ENCODE measurements at regions not wholly inside any gene's neighbourhood (a gene's known extent, or its start where the extent isn't known, plus 50 kb on each side); places are given as distances from the start of the nearest gene placed in this dataset.

DNA sequence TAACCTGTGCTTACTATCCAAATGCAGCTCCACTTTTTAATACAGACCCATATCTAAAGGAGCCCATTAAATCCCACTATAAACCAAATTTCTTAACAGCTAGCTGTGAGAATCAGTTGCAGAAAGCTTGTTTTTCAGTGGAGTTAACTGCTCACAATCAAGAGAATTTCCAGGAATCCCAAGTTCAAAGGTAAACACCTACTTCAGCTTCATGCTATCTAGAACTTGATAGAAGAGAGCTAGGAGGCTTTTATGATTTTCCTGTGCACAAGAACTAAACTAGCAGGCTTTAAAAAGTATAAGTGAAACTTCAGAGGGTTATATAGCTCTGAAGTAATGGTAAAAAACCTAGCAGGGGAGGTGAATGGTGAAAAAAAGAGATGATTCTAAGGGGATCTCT lies 96.2 kb upstream of the PABPC4L start:
- in situ Hi-C loops (cut with HindIII; ENCODE audit: low pct_unique_long_range_greater_than_20kb, low sequenced_read_pairs) = no loop called here
- no peak for DNase-seq (ENCODE audit: low read depth in 1 of 2, low spot score in 1 of 2)
- TF ChIP-seq JUND (IDR thresholded peaks at IDR 0.05; ENCODE audit: low read depth) = no peak

DNA sequence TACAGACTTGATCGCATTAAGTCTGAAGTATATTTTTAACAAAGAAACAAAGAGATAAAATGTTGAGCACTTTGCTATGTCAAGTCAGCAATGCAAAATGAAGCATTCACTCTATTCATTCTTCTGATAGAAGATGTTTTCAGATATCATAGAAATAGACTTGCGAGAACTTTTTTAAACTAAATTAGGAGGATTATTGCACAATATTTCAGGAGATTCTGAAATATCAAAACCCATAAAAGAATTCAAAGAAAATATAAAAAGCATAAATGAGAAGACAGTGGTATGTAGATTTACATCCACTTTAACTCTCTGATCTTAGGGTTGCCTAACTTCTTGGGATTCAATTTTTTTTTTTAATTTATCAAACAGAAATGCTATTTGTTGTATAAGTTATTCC lies 81.1 kb upstream of the PABPC4L start:
- no peak for DNase-seq (ENCODE audit: low read depth in 1 of 2, low spot score in 1 of 2)
- in situ Hi-C loops (cut with HindIII; ENCODE audit: low pct_unique_long_range_greater_than_20kb, low sequenced_read_pairs) = no loop called here
- no peak for TF ChIP-seq JUND (IDR thresholded peaks at IDR 0.05; ENCODE audit: low read depth)

DNA sequence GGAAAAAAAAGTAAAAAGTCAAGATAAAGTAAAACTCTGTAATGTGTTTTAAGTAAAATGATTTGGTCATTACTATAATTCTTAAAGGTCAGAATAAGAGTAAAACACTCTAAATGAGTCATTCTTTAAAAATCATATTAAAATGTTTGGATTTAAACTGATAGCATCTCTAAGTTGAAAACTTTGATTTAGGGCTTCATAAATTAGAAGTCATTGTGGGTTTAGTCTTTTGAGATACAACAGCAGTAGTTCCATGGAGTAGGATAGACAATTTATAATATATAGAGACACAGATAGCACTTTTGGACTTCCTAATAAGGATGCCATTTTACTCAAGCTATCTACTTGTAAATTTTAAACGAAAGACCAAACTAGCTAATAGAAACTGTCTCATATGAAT lies 77.1 kb upstream of the PABPC4L start:
- no peak for DNase-seq (ENCODE audit: low read depth in 1 of 2, low spot score in 1 of 2)
- TF ChIP-seq JUND (IDR thresholded peaks at IDR 0.05; ENCODE audit: low read depth) = no peak
- in situ Hi-C loops (cut with HindIII; ENCODE audit: low pct_unique_long_range_greater_than_20kb, low sequenced_read_pairs) = no loop called here

DNA sequence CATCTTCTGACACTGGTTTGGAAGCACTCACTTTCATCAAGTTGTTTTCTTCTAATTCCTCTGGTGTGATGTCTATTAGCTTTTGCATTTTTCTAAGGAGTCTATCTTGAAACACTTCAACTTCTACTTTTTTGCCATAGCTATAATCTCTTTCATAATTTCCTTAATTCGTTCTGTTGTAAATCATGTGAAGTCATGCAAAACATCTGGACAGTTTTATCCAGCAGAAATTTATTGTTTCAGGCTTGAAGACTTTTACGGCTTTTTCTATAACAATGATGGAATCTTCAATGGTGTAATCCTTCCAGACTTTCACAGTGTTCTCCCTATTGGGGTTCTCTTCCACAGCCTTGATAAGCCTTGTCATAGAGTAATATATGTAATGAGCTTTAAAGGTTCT lies 74.9 kb upstream of the PABPC4L start:
- DNase-seq (ENCODE audit: low read depth in 1 of 2, low spot score in 1 of 2) = no peak
- in situ Hi-C loops (cut with HindIII; ENCODE audit: low pct_unique_long_range_greater_than_20kb, low sequenced_read_pairs) = no loop called here
- TF ChIP-seq JUND (IDR thresholded peaks at IDR 0.05; ENCODE audit: low read depth) = no peak

DNA sequence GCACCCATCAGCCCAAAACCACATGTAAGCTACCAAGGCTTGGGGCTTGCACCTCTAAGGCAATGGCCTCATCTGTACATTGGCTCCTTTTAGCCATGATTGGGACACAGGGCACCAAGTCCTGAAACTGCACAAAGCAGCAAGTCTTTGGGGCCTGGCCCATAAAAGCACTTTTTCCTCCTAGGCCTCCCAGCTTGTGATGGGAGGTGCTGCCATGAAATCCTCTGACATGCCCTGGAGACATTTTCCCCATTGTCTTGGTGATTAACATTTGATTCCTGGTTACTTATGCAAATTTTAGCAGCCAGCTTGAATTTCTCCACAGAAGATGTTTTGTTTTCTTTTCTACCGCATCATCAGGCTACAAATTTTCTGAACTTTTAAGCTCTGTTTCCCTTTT lies 58.5 kb upstream of the PABPC4L start:
- no peak for DNase-seq (ENCODE audit: low read depth in 1 of 2, low spot score in 1 of 2)
- TF ChIP-seq JUND (IDR thresholded peaks at IDR 0.05; ENCODE audit: low read depth) = no peak
- in situ Hi-C loops (cut with HindIII; ENCODE audit: low pct_unique_long_range_greater_than_20kb, low sequenced_read_pairs) = no loop called here

Measured in T47D (cell line).